Thoracic aorta (tissue), 2 donors: ENCODE measurements at regions not wholly inside any gene's neighbourhood (a gene's known extent, or its start where the extent isn't known, plus 50 kb on each side); places are given as distances from the start of the nearest gene placed in this dataset.

Experiments used
- ATAC-seq: fragments of 150-250 bp; one replicate; pipeline ENCODE4 v1.8.0; 2017; ENCODE audit warnings: low read depth; ENCODE audit not compliant: insufficient number of reproducible peaks, low FRiP score
- DNase-seq: peaks from one replicate; pipeline ENCODE4 v3.0.0-alpha.2; 2020; ENCODE audit warnings: low spot score
- H3K27ac ChIP-seq, 2 donors: fragments of 200-600 bp; sonication (generic); 1 replicate in 1 of 2; 2 replicates in 1 of 2; pipeline ENCODE4 v1.5.1; 2016; ENCODE audit warnings: mild to moderate bottlenecking in 2 of 2, moderate library complexity in 2 of 2
- H3K27me3 ChIP-seq: fragments of 200-600 bp; sonication (generic); replicated peaks from 2 replicates; pipeline ENCODE4 v1.6.0; 2016; ENCODE audit warnings: mild to moderate bottlenecking; ENCODE audit not compliant: insufficient read depth
- H3K36me3 ChIP-seq: fragments of 200-600 bp; sonication (generic); one replicate; pipeline ENCODE4 v1.5.1; 2016
- H3K4me1 ChIP-seq, 2 donors: fragments of 200-600 bp; sonication (generic); 1 replicate in 1 of 2; 2 replicates in 1 of 2; pipeline versions ENCODE4 v1.5.1 to v1.6.0; 2016; ENCODE audit warnings: low read depth in 2 of 2, mild to moderate bottlenecking in 1 of 2; ENCODE audit not compliant: control insufficient read depth in 1 of 2
- H3K4me3 ChIP-seq: fragments of 200-600 bp; sonication (generic); 2 replicates; pipeline ENCODE4 v1.5.1; 2016; ENCODE audit warnings: mild to moderate bottlenecking
- H3K9me3 ChIP-seq: fragments of 200-600 bp; sonication (generic); 2 replicates; pipeline ENCODE4 v1.5.1; 2016
- CTCF ChIP-seq: fragments of 200-600 bp; sonication (generic); IDR thresholded peaks from one replicate; pipeline ENCODE4 v1.5.1; 2019; ENCODE audit warnings: antibody characterized with exemption

- no peak overlapping the region for H3K4me3 ChIP-seq
- H3K4me1 ChIP-seq: no peaks in the 10 kb centered on the region
- H3K9me3 ChIP-seq: no peaks in the 10 kb centered on the region
- no peak for TF ChIP-seq CTCF
- no peaks in the 10 kb centered on the region for H3K36me3 ChIP-seq
- no peaks in the 10 kb centered on the region for H3K27me3 ChIP-seq
- DNase-seq (no peak), ATAC-seq (no peak)
- H3K27ac ChIP-seq: no peak overlapping the region
These were observed 148.6 kb downstream of the CYP26A1 start for GRCh38 chr10:93222211-93222754.

GRCh38 chr10:93222876-93223275, 149.2 kb downstream of the CYP26A1 start:
- Histone ChIP-seq H3K4me3 (no peak overlapping the region), H3K36me3 (no peaks in the 10 kb centered on the region), H3K4me1 (no peaks in the 10 kb centered on the region), H3K9me3 (no peaks in the 10 kb centered on the region), H3K27ac (no peak overlapping the region), H3K27me3 (no peaks in the 10 kb centered on the region)
- no peak for TF ChIP-seq CTCF
- ATAC-seq: no peak
- no peak for DNase-seq

- no peaks in the 10 kb centered on the region for H3K27me3 ChIP-seq
- H3K9me3 ChIP-seq: no peaks in the 10 kb centered on the region
- no peak for TF ChIP-seq CTCF
- no peaks in the 10 kb centered on the region for H3K36me3 ChIP-seq
- H3K4me1 ChIP-seq: no peaks in the 10 kb centered on the region
- H3K27ac ChIP-seq: no peak overlapping the region
- no peak for DNase-seq
- ATAC-seq: no peak
- no peak overlapping the region for H3K4me3 ChIP-seq
These were observed 149.6 kb downstream of the CYP26A1 start for GRCh38 chr10:93223336-93223735.

GRCh38 chr10:93224005-93224779, 150.5 kb downstream of the CYP26A1 start:
- ATAC-seq (no peak), DNase-seq (no peak)
- no peak overlapping the region for H3K27ac ChIP-seq
- TF ChIP-seq CTCF: no peak
- H3K27me3 ChIP-seq: no peaks in the 10 kb centered on the region
- H3K4me1 ChIP-seq: no peaks in the 10 kb centered on the region
- H3K9me3 ChIP-seq: no peaks in the 10 kb centered on the region
- H3K4me3 ChIP-seq: no peak overlapping the region
- no peaks in the 10 kb centered on the region for H3K36me3 ChIP-seq

GRCh38 chr10:93225938-93226337, 152.2 kb downstream of the CYP26A1 start:
- Histone ChIP-seq H3K4me3 (no peak overlapping the region), H3K9me3 (no peaks in the 10 kb centered on the region), H3K27ac (no peak overlapping the region), H3K36me3 (no peaks in the 10 kb centered on the region), H3K4me1 (no peaks in the 10 kb centered on the region), H3K27me3 (no peaks in the 10 kb centered on the region)
- no peak for ATAC-seq
- no peak for DNase-seq
- no peak for TF ChIP-seq CTCF
